ENCODE measurements at regions not wholly inside any gene's neighbourhood (a gene's known extent, or its start where the extent isn't known, plus 50 kb on each side); places are given as distances from the start of the nearest gene placed in this dataset.

DNA sequence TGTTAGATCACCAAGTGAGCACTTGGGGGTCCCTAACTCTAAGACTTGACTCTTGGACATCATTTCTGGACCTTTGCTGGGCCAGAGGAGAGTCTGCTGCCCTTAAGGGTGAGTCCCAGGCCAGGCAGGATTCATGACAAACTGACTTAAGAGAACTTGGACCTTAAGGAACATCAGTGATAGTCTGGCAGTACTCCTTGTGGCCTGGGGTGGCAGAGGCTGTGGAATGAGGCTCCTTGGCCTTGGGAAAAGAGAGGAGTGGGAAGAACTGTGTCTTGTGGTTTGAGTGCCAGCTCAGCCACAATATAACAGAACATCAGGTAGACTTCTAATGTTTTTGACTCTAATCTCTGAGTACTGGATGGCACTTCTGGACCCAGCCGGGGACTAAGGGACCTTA, 478.7 kb downstream of the MEI4 start:
- no peak for DNase-seq
- TF ChIP-seq EZH2 (IDR thresholded peaks at IDR 0.05; ENCODE audit: borderline replicate concordance, low read depth, low read length, severe bottlenecking): no peak
- TF ChIP-seq, protein P1, sequence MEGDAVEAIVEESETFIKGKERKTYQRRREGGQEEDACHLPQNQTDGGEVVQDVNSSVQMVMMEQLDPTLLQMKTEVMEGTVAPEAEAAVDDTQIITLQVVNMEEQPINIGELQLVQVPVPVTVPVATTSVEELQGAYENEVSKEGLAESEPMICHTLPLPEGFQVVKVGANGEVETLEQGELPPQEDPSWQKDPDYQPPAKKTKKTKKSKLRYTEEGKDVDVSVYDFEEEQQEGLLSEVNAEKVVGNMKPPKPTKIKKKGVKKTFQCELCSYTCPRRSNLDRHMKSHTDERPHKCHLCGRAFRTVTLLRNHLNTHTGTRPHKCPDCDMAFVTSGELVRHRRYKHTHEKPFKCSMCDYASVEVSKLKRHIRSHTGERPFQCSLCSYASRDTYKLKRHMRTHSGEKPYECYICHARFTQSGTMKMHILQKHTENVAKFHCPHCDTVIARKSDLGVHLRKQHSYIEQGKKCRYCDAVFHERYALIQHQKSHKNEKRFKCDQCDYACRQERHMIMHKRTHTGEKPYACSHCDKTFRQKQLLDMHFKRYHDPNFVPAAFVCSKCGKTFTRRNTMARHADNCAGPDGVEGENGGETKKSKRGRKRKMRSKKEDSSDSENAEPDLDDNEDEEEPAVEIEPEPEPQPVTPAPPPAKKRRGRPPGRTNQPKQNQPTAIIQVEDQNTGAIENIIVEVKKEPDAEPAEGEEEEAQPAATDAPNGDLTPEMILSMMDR (IDR thresholded peaks at IDR 0.05; ENCODE audit: borderline replicate concordance, extremely low read depth, low read length, poor library complexity, severe bottlenecking): no peak
- Histone ChIP-seq H3K27ac (ENCODE audit: low read length) (no peak overlapping the region), H3K9me3 (ENCODE audit: insufficient read depth, low read length, severe bottlenecking) (no peaks in the 10 kb centered on the region), H3K4me3 (ENCODE audit: low read depth in 1 of 2, low read length in 2 of 2) (no peak overlapping the region), H3K4me1 (ENCODE audit: insufficient read depth, low read length) (no peaks in the 10 kb centered on the region), H3K79me2 (ENCODE audit: insufficient read depth, low read length) (no peaks in the 10 kb centered on the region), H3K9ac (ENCODE audit: low read depth, low read length) (no peak overlapping the region), H3K36me3 (ENCODE audit: insufficient read depth, low read length) (no peaks in the 10 kb centered on the region), H4K20me1 (ENCODE audit: insufficient read depth, low read length) (no peaks in the 10 kb centered on the region), H3K4me2 (ENCODE audit: insufficient read depth, low read length) (no peak overlapping the region), H3K27me3 (ENCODE audit: insufficient read depth, low read length, poor library complexity) (no peaks in the 10 kb centered on the region), H2AFZ (ENCODE audit: low read depth, low read length) (no peak overlapping the region)
- no peak for ATAC-seq (ENCODE audit: insufficient read depth, low read depth)

DNA sequence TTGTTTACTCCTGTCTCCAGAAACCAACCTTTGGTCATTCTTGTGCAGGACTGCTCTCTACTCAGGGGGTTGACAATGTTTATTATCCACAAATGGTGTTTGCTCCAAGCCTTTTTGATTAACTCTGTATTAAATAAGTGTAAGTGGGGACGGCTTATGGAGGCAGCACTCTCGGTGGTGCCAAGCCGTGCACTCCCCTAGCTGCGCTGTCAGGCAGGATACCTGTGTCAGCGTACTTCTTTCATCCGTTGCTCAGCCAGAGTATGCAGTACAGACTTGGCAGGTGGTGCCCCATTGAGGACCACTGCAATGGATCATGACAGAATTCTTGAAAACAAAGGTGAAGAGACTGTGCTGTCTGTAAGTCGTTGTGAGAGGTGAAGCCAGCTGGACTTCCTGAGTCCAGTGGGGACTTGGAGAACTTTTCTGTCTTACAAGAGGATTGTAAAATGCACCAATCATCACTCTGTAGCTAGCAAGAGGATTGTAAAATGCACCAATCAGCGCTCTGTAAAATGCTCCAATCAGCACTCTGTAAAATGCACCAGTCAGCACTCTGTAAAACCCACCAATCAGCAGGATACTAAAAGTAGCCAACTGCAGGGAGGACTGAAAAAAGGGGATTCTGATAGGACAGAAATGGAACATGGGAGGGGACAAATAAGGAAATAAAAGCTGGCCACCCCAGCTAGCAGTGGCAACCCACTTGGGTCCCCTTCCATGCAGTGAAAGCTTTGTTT, 480.0 kb downstream of the MEI4 start:
- Histone ChIP-seq H4K20me1 (ENCODE audit: insufficient read depth, low read length) (no peaks in the 10 kb centered on the region), H3K4me1 (ENCODE audit: insufficient read depth, low read length) (no peaks in the 10 kb centered on the region), H3K4me3 (ENCODE audit: low read depth in 1 of 2, low read length in 2 of 2) (no peak overlapping the region), H3K36me3 (ENCODE audit: insufficient read depth, low read length) (no peaks in the 10 kb centered on the region), H3K27ac (ENCODE audit: low read length) (no peak overlapping the region), H3K79me2 (ENCODE audit: insufficient read depth, low read length) (no peaks in the 10 kb centered on the region), H3K9ac (ENCODE audit: low read depth, low read length) (no peak overlapping the region), H3K27me3 (ENCODE audit: insufficient read depth, low read length, poor library complexity) (no peaks in the 10 kb centered on the region), H2AFZ (ENCODE audit: low read depth, low read length) (no peak overlapping the region), H3K9me3 (ENCODE audit: insufficient read depth, low read length, severe bottlenecking) (no peaks in the 10 kb centered on the region), H3K4me2 (ENCODE audit: insufficient read depth, low read length) (no peak overlapping the region)
- TF ChIP-seq, protein P1 (IDR thresholded peaks at IDR 0.05; ENCODE audit: borderline replicate concordance, extremely low read depth, low read length, poor library complexity, severe bottlenecking): no peak
- TF ChIP-seq EZH2 (IDR thresholded peaks at IDR 0.05; ENCODE audit: borderline replicate concordance, low read depth, low read length, severe bottlenecking): no peak
- no peak for ATAC-seq (ENCODE audit: insufficient read depth, low read depth)
- no peak for DNase-seq

DNA sequence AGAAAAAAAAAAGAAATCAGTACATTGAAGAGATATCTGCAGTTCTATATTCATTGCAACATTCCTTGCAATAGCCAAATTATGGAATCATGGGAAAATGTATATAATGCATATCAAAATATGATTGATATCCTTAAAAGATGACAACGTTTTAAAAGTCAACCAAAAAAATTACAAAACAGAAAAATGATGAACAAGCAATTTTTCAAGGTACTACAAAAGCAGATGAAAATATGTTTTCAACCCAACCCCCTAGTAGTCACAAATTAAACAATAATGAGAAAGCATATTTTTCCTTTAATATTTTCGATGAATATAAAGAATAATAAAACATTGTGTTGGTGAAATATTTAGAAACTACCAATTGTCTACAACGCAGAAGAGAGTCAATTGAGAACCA, 497.6 kb downstream of the MEI4 start:
- H3K9ac ChIP-seq (ENCODE audit: low read depth, low read length): no peak overlapping the region
- H3K4me2 ChIP-seq (ENCODE audit: insufficient read depth, low read length): no peak overlapping the region
- no peak overlapping the region for H3K4me3 ChIP-seq (ENCODE audit: low read depth in 1 of 2, low read length in 2 of 2)
- H3K27ac ChIP-seq (ENCODE audit: low read length): no peak overlapping the region
- H3K9me3 ChIP-seq (ENCODE audit: insufficient read depth, low read length, severe bottlenecking): no peaks in the 10 kb centered on the region
- no peak overlapping the region for H2AFZ ChIP-seq (ENCODE audit: low read depth, low read length)
- no peaks in the 10 kb centered on the region for H3K27me3 ChIP-seq (ENCODE audit: insufficient read depth, low read length, poor library complexity)
- no peaks in the 10 kb centered on the region for H3K79me2 ChIP-seq (ENCODE audit: insufficient read depth, low read length)
- TF ChIP-seq, protein P1 (IDR thresholded peaks at IDR 0.05; ENCODE audit: borderline replicate concordance, extremely low read depth, low read length, poor library complexity, severe bottlenecking): no peak
- no peak for TF ChIP-seq EZH2 (IDR thresholded peaks at IDR 0.05; ENCODE audit: borderline replicate concordance, low read depth, low read length, severe bottlenecking)
- no peak for DNase-seq
- H3K36me3 ChIP-seq (ENCODE audit: insufficient read depth, low read length): no peaks in the 10 kb centered on the region
- no peaks in the 10 kb centered on the region for H4K20me1 ChIP-seq (ENCODE audit: insufficient read depth, low read length)
- no peaks in the 10 kb centered on the region for H3K4me1 ChIP-seq (ENCODE audit: insufficient read depth, low read length)
- no peak for ATAC-seq (ENCODE audit: insufficient read depth, low read depth)

Data from DND-41 (cell line).